ENCODE measurements at regions not wholly inside any gene's neighbourhood (a gene's known extent, or its start where the extent isn't known, plus 50 kb on each side); places are given as distances from the start of the nearest gene placed in this dataset.

- Mint-ChIP-seq H3K27me3 (ENCODE audit: insufficient read depth, low read depth, poor library complexity) (peaks cover 1% of the 10 kb centered on the region), H3K4me3 (no peak overlapping the region), H3K36me3 (ENCODE audit: low read depth) (no peaks in the 10 kb centered on the region), H3K4me1 (no peaks in the 10 kb centered on the region; the same call in 2 of the 3 replicates), H3K9me3 (no peaks in the 10 kb centered on the region; the same call in 2 of the 3 replicates), H3K27ac (no peak overlapping the region)
- Histone ChIP-seq H3K36me3 (ENCODE audit: insufficient read depth) (no peaks in the 10 kb centered on the region), H3K79me2 (replicated peaks; ENCODE audit: insufficient read depth) (no peaks in the 10 kb centered on the region), H3K27me3 (ENCODE audit: insufficient read depth) (no peaks in the 10 kb centered on the region), H3K4me2 (no peak overlapping the region), H4K20me1 (replicated peaks; ENCODE audit: insufficient read depth) (no peaks in the 10 kb centered on the region), H3K4me1 (ENCODE audit: insufficient read depth) (no peaks in the 10 kb centered on the region), H2AFZ (no peak overlapping the region), H3K27ac (ENCODE audit: low read depth) (no peak overlapping the region), H3K4me3 (no peak overlapping the region), H3K9me2 (ENCODE audit: insufficient read depth) (peaks cover 8% of the 10 kb centered on the region), H3F3A (replicated peaks; ENCODE audit: low read depth) (no peaks in the 10 kb centered on the region)
- no peak for ATAC-seq
- TF ChIP-seq EZH2phosphoT487 (IDR thresholded peaks at IDR 0.05; ENCODE audit: unreplicated experiment) (no peak), NANOG (IDR thresholded peaks at IDR 0.05; ENCODE audit: borderline replicate concordance) (no peak), STAT1 (IDR thresholded peaks at IDR 0.05; ENCODE audit: unreplicated experiment) (no peak), ZNF331 (CRISPR knock-in tag; IDR thresholded peaks at IDR 0.05; ENCODE audit: low read depth) (no peak)
- no peak for DNase-seq (ENCODE audit: low spot score)
Measured at GRCh38 chr14:84003346-84003745, 1526.6 kb upstream of the FLRT2 start.

- no peak overlapping the region for H2AFZ ChIP-seq
- ATAC-seq: peak; percentile 35; the same call in 1 of the 3 replicates
- peak; percentile 33 for DNase-seq (ENCODE audit: low spot score)
Measured at GRCh38 chr14:84006643-84007155, 1523.2 kb upstream of the FLRT2 start.

More at GRCh38 chr14:84006643-84007155, 1523.2 kb upstream of the FLRT2 start:
- no peak overlapping the region for H3K4me3 Mint-ChIP-seq
- no peaks in the 10 kb centered on the region for H3F3A ChIP-seq (replicated peaks; ENCODE audit: low read depth)
- TF ChIP-seq CREB1 (CRISPR knock-in tag; IDR thresholded peaks at IDR 0.05; ENCODE audit: low read depth) (no peak), ZNF114 (CRISPR knock-in tag; IDR thresholded peaks at IDR 0.05) (no peak), JUNB (IDR thresholded peaks at IDR 0.05; ENCODE audit: unreplicated experiment) (no peak), CTCF (conservative IDR thresholded peaks at IDR 0.05; ENCODE audit: low read depth in 2 of 2) (peak; percentile 53 to 61), EZH2 (IDR thresholded peaks at IDR 0.05; ENCODE audit: low read depth, unreplicated experiment) (no peak), POLR2AphosphoS5 (IDR thresholded peaks at IDR 0.05; ENCODE audit: low read depth) (no peak), ETS1 (IDR thresholded peaks at IDR 0.05) (no peak)
- H3K27me3 Mint-ChIP-seq (ENCODE audit: insufficient read depth, low read depth, poor library complexity): peaks cover 1% of the 10 kb centered on the region
- H3K4me3 ChIP-seq: no peak overlapping the region
- H3K79me2 ChIP-seq (replicated peaks; ENCODE audit: insufficient read depth): no peaks in the 10 kb centered on the region
- H3K9me3 Mint-ChIP-seq: no peaks in the 10 kb centered on the region; the same call in 2 of the 3 replicates
- H3K27me3 ChIP-seq (ENCODE audit: insufficient read depth): no peaks in the 10 kb centered on the region
- H3K36me3 Mint-ChIP-seq (ENCODE audit: low read depth): no peaks in the 10 kb centered on the region
- H3K27ac Mint-ChIP-seq: no peak overlapping the region
- no peaks in the 10 kb centered on the region for H3K9me2 ChIP-seq (ENCODE audit: insufficient read depth)
- H3K27ac ChIP-seq (ENCODE audit: low read depth): no peak overlapping the region
- H3K36me3 ChIP-seq (ENCODE audit: insufficient read depth): no peaks in the 10 kb centered on the region
- H3K4me1 Mint-ChIP-seq: no peaks in the 10 kb centered on the region; the same call in 2 of the 3 replicates
- H3K4me1 ChIP-seq (ENCODE audit: insufficient read depth): no peaks in the 10 kb centered on the region
- H4K20me1 ChIP-seq (replicated peaks; ENCODE audit: insufficient read depth): no peaks in the 10 kb centered on the region
- no peak overlapping the region for H3K4me2 ChIP-seq

Data from GM23338 (cell line).